ENCODE measurements at regions not wholly inside any gene's neighbourhood (a gene's known extent, or its start where the extent isn't known, plus 50 kb on each side); places are given as distances from the start of the nearest gene placed in this dataset.

DNA sequence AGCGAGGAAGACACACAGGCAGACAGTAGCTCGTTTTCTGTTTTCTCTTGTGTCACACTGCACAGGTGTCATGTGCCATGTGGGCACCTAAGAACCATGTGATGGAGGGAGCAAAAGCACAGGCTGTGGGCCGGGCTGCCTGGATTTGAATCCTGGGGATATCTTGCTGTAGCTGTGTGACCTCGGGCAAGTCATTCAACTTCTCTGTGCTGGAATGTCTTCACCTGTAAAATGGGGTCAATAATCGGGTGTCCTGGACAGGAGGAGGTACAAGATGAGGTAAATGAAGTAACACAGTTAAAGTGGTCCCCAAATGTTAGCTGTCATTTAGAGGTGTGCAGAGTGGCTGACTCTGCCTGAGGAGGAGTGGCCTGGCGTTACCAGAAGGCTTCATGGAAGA is 246.9 kb downstream of the RPS24 start:
- no peaks in the 10 kb centered on the region for H3K27me3 ChIP-seq
- intact Hi-C loops (cut with DNase I; ENCODE audit: low total_unique reads): no loop called here
- DNase-seq: no peak
- no peak overlapping the region for H3K4me3 ChIP-seq
- H3K27ac ChIP-seq: no peak overlapping the region
- H3K9me3 ChIP-seq: no peaks in the 10 kb centered on the region
- 87 to 92% methylated on average over 5 to 6 of the region's 6 CpGs for WGBS, 2 donors
- H3K4me1 ChIP-seq: no peaks in the 10 kb centered on the region
- H3K36me3 ChIP-seq (ENCODE audit: low read depth, missing control alignments): no peaks in the 10 kb centered on the region
- TF ChIP-seq POLR2A (IDR thresholded peaks at IDR 0.05): no peak
- TF ChIP-seq, protein P1, sequence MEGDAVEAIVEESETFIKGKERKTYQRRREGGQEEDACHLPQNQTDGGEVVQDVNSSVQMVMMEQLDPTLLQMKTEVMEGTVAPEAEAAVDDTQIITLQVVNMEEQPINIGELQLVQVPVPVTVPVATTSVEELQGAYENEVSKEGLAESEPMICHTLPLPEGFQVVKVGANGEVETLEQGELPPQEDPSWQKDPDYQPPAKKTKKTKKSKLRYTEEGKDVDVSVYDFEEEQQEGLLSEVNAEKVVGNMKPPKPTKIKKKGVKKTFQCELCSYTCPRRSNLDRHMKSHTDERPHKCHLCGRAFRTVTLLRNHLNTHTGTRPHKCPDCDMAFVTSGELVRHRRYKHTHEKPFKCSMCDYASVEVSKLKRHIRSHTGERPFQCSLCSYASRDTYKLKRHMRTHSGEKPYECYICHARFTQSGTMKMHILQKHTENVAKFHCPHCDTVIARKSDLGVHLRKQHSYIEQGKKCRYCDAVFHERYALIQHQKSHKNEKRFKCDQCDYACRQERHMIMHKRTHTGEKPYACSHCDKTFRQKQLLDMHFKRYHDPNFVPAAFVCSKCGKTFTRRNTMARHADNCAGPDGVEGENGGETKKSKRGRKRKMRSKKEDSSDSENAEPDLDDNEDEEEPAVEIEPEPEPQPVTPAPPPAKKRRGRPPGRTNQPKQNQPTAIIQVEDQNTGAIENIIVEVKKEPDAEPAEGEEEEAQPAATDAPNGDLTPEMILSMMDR (IDR thresholded peaks at IDR 0.05): no peak

DNA sequence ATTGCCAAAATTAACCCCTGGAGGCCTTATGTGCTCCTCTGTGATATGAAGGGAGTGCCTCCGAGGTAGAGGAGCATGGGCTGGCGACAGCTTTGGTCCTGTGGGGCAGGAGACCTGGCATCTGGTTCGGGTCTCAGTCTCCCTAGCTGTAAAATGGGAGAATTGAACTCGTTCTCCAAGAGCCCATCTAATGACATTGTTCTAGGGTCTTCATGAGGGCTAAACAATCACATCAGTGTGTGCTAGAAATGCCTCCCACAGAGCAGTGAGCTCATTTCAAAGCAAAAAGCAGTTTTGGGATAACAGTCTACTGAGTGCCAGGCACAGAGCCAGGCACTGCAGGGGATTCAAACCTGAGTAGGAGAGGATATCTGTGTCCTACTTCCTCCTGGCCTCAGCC is 248.0 kb downstream of the RPS24 start:
- 86 to 98% methylated on average over 4 of the region's 4 CpGs for WGBS, 2 donors

DNA sequence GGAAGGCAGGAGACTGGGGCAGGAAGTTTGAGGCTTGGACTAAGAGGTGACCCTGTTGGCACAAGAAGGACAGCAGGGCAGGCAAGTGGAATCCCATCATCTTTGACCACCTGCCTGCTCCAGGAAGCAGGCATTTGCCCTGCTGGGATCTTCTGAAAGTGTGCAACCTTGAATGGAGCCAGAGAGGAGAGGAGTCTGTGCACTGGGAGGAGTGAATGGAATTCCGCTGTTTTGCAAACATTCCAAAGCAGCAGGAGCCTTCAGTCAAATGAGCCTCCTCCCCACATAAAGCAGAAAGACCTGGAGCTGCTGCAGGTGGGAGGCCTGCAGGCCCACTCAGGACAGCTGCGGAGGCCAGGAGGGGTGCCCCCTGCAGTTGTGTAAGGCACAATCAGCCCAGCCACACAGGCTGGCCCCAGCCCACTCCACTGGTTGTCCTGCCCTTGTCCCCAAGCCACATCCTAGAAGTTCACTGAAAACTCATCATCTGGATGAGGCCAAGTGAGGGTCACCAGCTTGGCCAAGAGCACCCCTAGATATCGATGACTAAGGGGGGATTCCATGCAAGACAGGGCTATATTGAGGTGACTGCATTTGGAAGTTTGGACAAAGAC is 249.5 kb downstream of the RPS24 start:
- Histone ChIP-seq H3K36me3 (ENCODE audit: low read depth, missing control alignments) (no peaks in the 10 kb centered on the region), H3K27me3 (no peaks in the 10 kb centered on the region), H3K4me3 (no peak overlapping the region), H3K27ac (no peak overlapping the region), H3K4me1 (no peaks in the 10 kb centered on the region), H3K9me3 (no peaks in the 10 kb centered on the region)
- DNase-seq: no peak
- intact Hi-C loops (cut with DNase I; ENCODE audit: low total_unique reads): no loop called here
- TF ChIP-seq, protein P1 (IDR thresholded peaks at IDR 0.05): no peak
- no peak for TF ChIP-seq POLR2A (IDR thresholded peaks at IDR 0.05)
- WGBS, 2 donors: 78 to 90% methylated on average over 2 to 3 of the region's 3 CpGs

More for the DNA sequence above, 248.0 kb downstream of the RPS24 start:
- Histone ChIP-seq H3K9me3 (no peaks in the 10 kb centered on the region), H3K4me1 (no peaks in the 10 kb centered on the region), H3K27me3 (no peaks in the 10 kb centered on the region), H3K27ac (no peak overlapping the region), H3K4me3 (no peak overlapping the region), H3K36me3 (ENCODE audit: low read depth, missing control alignments) (no peaks in the 10 kb centered on the region)
- no peak for DNase-seq
- TF ChIP-seq, protein P1 (IDR thresholded peaks at IDR 0.05): no peak
- TF ChIP-seq POLR2A (IDR thresholded peaks at IDR 0.05): no peak
- intact Hi-C loops (cut with DNase I; ENCODE audit: low total_unique reads): no loop called here

GRCh38 chr10:78284381-78284780 is 250.7 kb downstream of the RPS24 start:
- 70 to 83% methylated on average over 4 of the region's 4 CpGs for WGBS, 2 donors
- TF ChIP-seq, protein P1 (IDR thresholded peaks at IDR 0.05): no peak
- TF ChIP-seq POLR2A (IDR thresholded peaks at IDR 0.05): no peak
- Histone ChIP-seq H3K9me3 (no peaks in the 10 kb centered on the region), H3K4me1 (no peaks in the 10 kb centered on the region), H3K27ac (no peak overlapping the region), H3K36me3 (ENCODE audit: low read depth, missing control alignments) (no peaks in the 10 kb centered on the region), H3K4me3 (no peak overlapping the region), H3K27me3 (no peaks in the 10 kb centered on the region)
- intact Hi-C loops (cut with DNase I; ENCODE audit: low total_unique reads): no loop called here
- no peak for DNase-seq

DNA sequence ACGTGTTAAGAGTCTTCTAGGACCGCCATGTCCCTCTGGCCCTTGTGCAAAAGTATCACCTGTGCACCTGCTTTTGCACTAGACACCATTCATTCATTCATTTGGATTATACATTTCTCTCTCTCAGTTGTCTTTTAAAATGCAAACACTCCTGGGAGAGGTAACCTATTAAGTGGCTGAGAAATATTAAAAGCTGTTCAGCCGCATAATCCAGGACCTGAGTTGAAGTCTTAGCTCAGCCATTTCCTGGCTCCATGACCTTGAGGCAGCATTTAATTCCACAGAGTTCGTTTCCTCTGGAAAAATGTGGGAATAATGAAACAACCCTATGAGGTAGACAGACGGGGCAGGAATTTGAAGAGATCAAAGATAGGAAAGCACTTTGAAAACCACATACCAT is 251.6 kb downstream of the RPS24 start:
- Histone ChIP-seq H3K36me3 (ENCODE audit: low read depth, missing control alignments) (no peaks in the 10 kb centered on the region), H3K27ac (no peak overlapping the region), H3K27me3 (no peaks in the 10 kb centered on the region), H3K4me3 (no peak overlapping the region), H3K9me3 (no peaks in the 10 kb centered on the region), H3K4me1 (no peaks in the 10 kb centered on the region)
- WGBS, 2 donors: 41 to 78% methylated on average over 5 of the region's 5 CpGs
- TF ChIP-seq, protein P1 (IDR thresholded peaks at IDR 0.05): no peak
- TF ChIP-seq POLR2A (IDR thresholded peaks at IDR 0.05): no peak
- intact Hi-C loops (cut with DNase I; ENCODE audit: low total_unique reads): no loop called here
- DNase-seq: no peak

All from testis (tissue), 2 donors.